ENCODE measurements at regions not wholly inside any gene's neighbourhood (a gene's known extent, or its start where the extent isn't known, plus 50 kb on each side); places are given as distances from the start of the nearest gene placed in this dataset.

DNA sequence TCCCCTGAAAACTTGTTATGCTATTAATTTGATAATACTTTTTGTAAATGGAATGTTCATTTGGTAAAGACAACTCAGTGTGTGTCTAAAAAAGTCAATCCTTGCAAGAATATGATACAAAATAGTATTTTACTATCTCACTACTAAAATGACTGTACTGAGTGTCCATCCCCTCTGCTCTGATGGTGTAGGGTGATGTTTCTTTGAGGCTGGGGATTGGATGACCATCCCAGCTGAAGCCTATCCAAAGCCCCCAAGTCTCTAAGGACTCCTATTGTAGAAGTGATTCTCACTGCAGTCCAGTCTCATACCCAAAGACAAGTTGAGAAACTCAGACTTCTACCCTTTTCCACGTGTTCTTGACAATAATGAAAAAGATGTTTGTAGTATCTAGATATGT, 1128.4 kb downstream of the BCL11B start:
- Histone ChIP-seq H3K27me3 (no peaks in the 10 kb centered on the region), H2AFZ (no peak overlapping the region), H3K9me3 (ENCODE audit: low read depth) (no peaks in the 10 kb centered on the region), H4K20me1 (ENCODE audit: insufficient read depth, poor library complexity, severe bottlenecking) (no peaks in the 10 kb centered on the region), H3K79me2 (no peaks in the 10 kb centered on the region), H3K4me1 (ENCODE audit: insufficient read depth) (no peaks in the 10 kb centered on the region), H3K36me3 (replicated peaks; ENCODE audit: insufficient read depth, low read depth) (no peaks in the 10 kb centered on the region), H3K4me2 (no peak overlapping the region), H3K4me3 (no peak overlapping the region), H3K9me2 (replicated peaks; ENCODE audit: insufficient read depth) (no peaks in the 10 kb centered on the region), H3K27ac (no peak overlapping the region)
- TF ChIP-seq EZH2 (IDR thresholded peaks at IDR 0.05; ENCODE audit: borderline replicate concordance) = no peak
- TF ChIP-seq, protein P1, sequence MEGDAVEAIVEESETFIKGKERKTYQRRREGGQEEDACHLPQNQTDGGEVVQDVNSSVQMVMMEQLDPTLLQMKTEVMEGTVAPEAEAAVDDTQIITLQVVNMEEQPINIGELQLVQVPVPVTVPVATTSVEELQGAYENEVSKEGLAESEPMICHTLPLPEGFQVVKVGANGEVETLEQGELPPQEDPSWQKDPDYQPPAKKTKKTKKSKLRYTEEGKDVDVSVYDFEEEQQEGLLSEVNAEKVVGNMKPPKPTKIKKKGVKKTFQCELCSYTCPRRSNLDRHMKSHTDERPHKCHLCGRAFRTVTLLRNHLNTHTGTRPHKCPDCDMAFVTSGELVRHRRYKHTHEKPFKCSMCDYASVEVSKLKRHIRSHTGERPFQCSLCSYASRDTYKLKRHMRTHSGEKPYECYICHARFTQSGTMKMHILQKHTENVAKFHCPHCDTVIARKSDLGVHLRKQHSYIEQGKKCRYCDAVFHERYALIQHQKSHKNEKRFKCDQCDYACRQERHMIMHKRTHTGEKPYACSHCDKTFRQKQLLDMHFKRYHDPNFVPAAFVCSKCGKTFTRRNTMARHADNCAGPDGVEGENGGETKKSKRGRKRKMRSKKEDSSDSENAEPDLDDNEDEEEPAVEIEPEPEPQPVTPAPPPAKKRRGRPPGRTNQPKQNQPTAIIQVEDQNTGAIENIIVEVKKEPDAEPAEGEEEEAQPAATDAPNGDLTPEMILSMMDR (IDR thresholded peaks at IDR 0.05; ENCODE audit: poor library complexity) = no peak
- no peak for TF ChIP-seq EZH2phosphoT487 (IDR thresholded peaks at IDR 0.05; ENCODE audit: low read depth, severe bottlenecking, unreplicated experiment)
- WGBS (ENCODE audit: low lambda C conversion rate, missing lambda C conversion rate) = 67% methylated on average over 1 of the region's 1 CpG
- DNase-seq (ENCODE audit: low spot score) = no peak

DNA sequence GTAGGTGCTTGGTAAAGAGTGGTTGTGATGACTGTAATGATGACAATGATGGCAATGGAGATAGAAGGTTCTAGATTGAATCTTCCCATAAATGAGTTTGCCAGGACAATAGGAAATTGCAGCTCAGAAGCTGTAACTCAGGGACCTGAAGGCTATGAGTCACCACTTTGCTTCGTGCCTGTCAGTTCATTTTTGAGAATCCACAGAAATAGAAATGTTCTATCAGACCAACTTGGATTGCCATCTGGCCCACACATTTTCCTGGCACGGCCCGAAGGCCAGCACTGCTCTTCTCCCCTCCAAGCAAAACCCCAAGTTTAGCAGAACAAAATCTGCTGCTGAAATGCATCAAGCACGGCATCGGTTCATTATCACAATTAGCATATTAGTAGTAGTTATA, 1127.0 kb downstream of the BCL11B start:
- Histone ChIP-seq H3K9me3 (ENCODE audit: low read depth) (no peaks in the 10 kb centered on the region), H3K79me2 (no peaks in the 10 kb centered on the region), H3K4me3 (no peak overlapping the region), H3K4me2 (no peak overlapping the region), H3K27me3 (no peaks in the 10 kb centered on the region), H4K20me1 (ENCODE audit: insufficient read depth, poor library complexity, severe bottlenecking) (no peaks in the 10 kb centered on the region), H3K4me1 (ENCODE audit: insufficient read depth) (no peaks in the 10 kb centered on the region), H2AFZ (no peak overlapping the region), H3K27ac (no peak overlapping the region), H3K36me3 (replicated peaks; ENCODE audit: insufficient read depth, low read depth) (no peaks in the 10 kb centered on the region), H3K9me2 (replicated peaks; ENCODE audit: insufficient read depth) (no peaks in the 10 kb centered on the region)
- TF ChIP-seq EZH2phosphoT487 (IDR thresholded peaks at IDR 0.05; ENCODE audit: low read depth, severe bottlenecking, unreplicated experiment) (no peak), EZH2 (IDR thresholded peaks at IDR 0.05; ENCODE audit: borderline replicate concordance) (no peak)
- TF ChIP-seq, protein P1 (IDR thresholded peaks at IDR 0.05; ENCODE audit: poor library complexity) = no peak
- peak; percentile 28 for DNase-seq (ENCODE audit: low spot score)
- WGBS (ENCODE audit: low lambda C conversion rate, missing lambda C conversion rate) = 78% methylated on average over 5 of the region's 5 CpGs

DNA sequence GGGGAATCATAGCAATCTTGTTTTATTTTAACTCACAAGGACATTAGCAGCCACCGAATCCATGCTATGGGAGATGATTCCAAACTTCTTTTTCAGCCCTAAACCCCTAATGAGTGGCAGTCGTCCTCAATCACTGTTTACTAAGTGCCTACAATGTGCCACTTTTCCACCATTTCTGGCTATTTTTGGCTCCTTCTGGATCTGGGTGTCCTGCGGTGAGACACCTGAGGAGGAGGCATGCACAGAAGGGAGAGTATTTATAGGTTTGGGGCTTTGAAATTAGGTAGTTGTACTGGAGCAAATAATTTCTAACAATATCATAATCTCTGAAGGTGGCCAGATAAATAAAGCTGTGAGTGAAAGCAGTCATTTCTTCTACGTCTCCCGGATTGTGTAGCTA, 1125.6 kb downstream of the BCL11B start:
- Histone ChIP-seq H3K4me1 (ENCODE audit: insufficient read depth) (no peaks in the 10 kb centered on the region), H3K9me3 (ENCODE audit: low read depth) (no peaks in the 10 kb centered on the region), H3K79me2 (no peaks in the 10 kb centered on the region), H4K20me1 (ENCODE audit: insufficient read depth, poor library complexity, severe bottlenecking) (no peaks in the 10 kb centered on the region), H3K27me3 (no peaks in the 10 kb centered on the region), H3K4me2 (no peak overlapping the region), H3K9me2 (replicated peaks; ENCODE audit: insufficient read depth) (no peaks in the 10 kb centered on the region), H3K4me3 (no peak overlapping the region), H3K27ac (no peak overlapping the region), H3K36me3 (replicated peaks; ENCODE audit: insufficient read depth, low read depth) (no peaks in the 10 kb centered on the region), H2AFZ (no peak overlapping the region)
- TF ChIP-seq EZH2phosphoT487 (IDR thresholded peaks at IDR 0.05; ENCODE audit: low read depth, severe bottlenecking, unreplicated experiment) = no peak
- TF ChIP-seq, protein P1 (IDR thresholded peaks at IDR 0.05; ENCODE audit: poor library complexity) = no peak
- TF ChIP-seq EZH2 (IDR thresholded peaks at IDR 0.05; ENCODE audit: borderline replicate concordance) = no peak
- WGBS (ENCODE audit: low lambda C conversion rate, missing lambda C conversion rate) = 87% methylated on average over 5 of the region's 5 CpGs
- no peak for DNase-seq (ENCODE audit: low spot score)

DNA sequence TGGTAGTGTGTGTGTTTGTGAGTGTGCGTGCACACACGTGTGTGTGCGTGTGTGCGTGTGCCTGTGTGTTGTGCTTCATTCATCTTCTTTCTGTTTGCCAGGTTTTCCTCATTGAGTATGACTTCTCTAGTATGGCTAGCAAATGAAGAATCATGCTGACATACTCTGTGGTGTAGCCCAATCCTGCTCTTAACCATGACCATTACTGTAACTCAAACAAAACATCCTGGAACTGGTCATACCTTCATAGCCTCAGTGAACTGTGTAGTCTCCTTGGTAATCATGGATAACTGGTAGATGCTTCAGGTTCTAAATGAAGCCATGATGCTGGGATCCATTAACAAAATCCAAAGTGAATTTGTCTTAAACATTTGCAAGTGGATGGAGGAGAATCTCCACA, 1117.7 kb downstream of the BCL11B start:
- WGBS (ENCODE audit: low lambda C conversion rate, missing lambda C conversion rate) = 99% methylated on average over 4 of the region's 4 CpGs
- no peak overlapping the region for H3K27ac ChIP-seq
- no peak for DNase-seq (ENCODE audit: low spot score)
- no peak overlapping the region for H3K4me3 ChIP-seq
- H3K9me2 ChIP-seq (replicated peaks; ENCODE audit: insufficient read depth) = no peaks in the 10 kb centered on the region
- H3K36me3 ChIP-seq (replicated peaks; ENCODE audit: insufficient read depth, low read depth) = no peaks in the 10 kb centered on the region
- no peaks in the 10 kb centered on the region for H3K79me2 ChIP-seq
- no peak overlapping the region for H3K4me2 ChIP-seq
- no peaks in the 10 kb centered on the region for H3K9me3 ChIP-seq (ENCODE audit: low read depth)
- no peaks in the 10 kb centered on the region for H3K4me1 ChIP-seq (ENCODE audit: insufficient read depth)
- no peak overlapping the region for H2AFZ ChIP-seq
- TF ChIP-seq EZH2phosphoT487 (IDR thresholded peaks at IDR 0.05; ENCODE audit: low read depth, severe bottlenecking, unreplicated experiment) (no peak), EZH2 (IDR thresholded peaks at IDR 0.05; ENCODE audit: borderline replicate concordance) (no peak)
- TF ChIP-seq, protein P1 (IDR thresholded peaks at IDR 0.05; ENCODE audit: poor library complexity) = no peak
- H4K20me1 ChIP-seq (ENCODE audit: insufficient read depth, poor library complexity, severe bottlenecking) = no peaks in the 10 kb centered on the region
- no peaks in the 10 kb centered on the region for H3K27me3 ChIP-seq
